Activated CD8-positive, alpha-beta T cell treated with anti-CD3 and anti-CD28 coated beads for 36 hours (primary cell): ENCODE measurements at regions not wholly inside any gene's neighbourhood (a gene's known extent, or its start where the extent isn't known, plus 50 kb on each side); places are given as distances from the start of the nearest gene placed in this dataset.
"Not testable (repeated sequence)": the region's sequence is repeated elsewhere in the genome, so short reads cannot be mapped to it uniquely, and the experiment has no call there.

Source experiments
- ATAC-seq: fragments of 200-7000 bp; cut with Tn5 transposase; one replicate; pipeline ENCODE4 v1.10.0; 2021; ENCODE audit warnings: mild to moderate bottlenecking, moderate library complexity
- CTCF ChIA-PET: fragments of 350-600 bp; sonication (Branson Sonifier 250); formaldehyde crosslinking; loops from one replicate; lab custom pipeline; 2021; ENCODE audit warnings: antibody characterized with exemption; lab: Charles Lee
- POLR2A ChIA-PET: fragments of 350-600 bp; sonication (Branson Sonifier 250); formaldehyde crosslinking; loops from one replicate; lab custom pipeline; 2021; ENCODE audit warnings: antibody characterized with exemption; lab: Charles Lee
- DNase-seq: peaks from one replicate; pipeline ENCODE4 v3.0.0-alpha.2; 2020
- H3K27ac Mint-ChIP-seq: one replicate; pipeline ENCODE4 v1.8.0; 2021; ENCODE audit warnings: mild to moderate bottlenecking, mixed read lengths
- H3K27me3 Mint-ChIP-seq: one replicate; pipeline ENCODE4 v1.8.0; 2021; ENCODE audit warnings: mixed read lengths
- H3K36me3 Mint-ChIP-seq: one replicate; pipeline ENCODE4 v1.8.0; 2021; ENCODE audit warnings: low read depth, mixed read lengths
- H3K4me1 Mint-ChIP-seq: one replicate; pipeline ENCODE4 v1.8.0; 2021; ENCODE audit warnings: low read depth, mixed read lengths
- H3K4me3 Mint-ChIP-seq: one replicate; pipeline ENCODE4 v1.8.0; 2021; ENCODE audit warnings: mild to moderate bottlenecking, moderate library complexity, mixed read lengths
- H3K9me3 Mint-ChIP-seq: one replicate; pipeline ENCODE4 v1.8.0; 2021; ENCODE audit warnings: mixed read lengths
- intact Hi-C: fragments of 100-400 bp; cut with micrococcal nuclease; formaldehyde crosslinking; loops from one replicate; pipeline ENCODE4 v1.10.0; 2022
- TF ChIP-seq, protein P1 (sequence below): fragments of 200-600 bp; IDR thresholded peaks from one replicate; pipeline ENCODE4 v1.8.0; 2022; ENCODE audit warnings: antibody characterized with exemption, mild to moderate bottlenecking

DNA sequence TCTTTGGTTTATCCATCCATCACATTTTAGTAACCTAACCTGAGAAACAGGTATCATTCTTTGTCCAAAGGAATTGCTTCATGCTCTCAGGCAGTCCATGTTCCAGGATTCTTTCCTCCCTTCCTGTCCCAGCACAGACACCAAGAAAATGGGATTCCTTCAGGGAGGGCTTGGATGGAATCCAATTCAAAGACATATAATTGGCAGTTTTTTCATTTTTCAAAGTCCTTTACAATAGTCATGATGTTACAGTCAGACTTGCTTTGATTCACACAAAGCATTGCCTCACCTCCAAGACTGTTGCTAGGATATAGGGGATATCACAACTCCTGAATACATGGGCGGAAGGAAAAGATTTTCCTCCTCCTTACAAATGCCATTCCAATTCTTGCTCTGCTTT, 241.4 kb upstream of the ACVR2A start:
- Mint-ChIP-seq H3K9me3 (no peaks in the 10 kb centered on the region), H3K4me3 (no peak overlapping the region), H3K27me3 (no peaks in the 10 kb centered on the region), H3K36me3 (no peaks in the 10 kb centered on the region), H3K4me1 (no peaks in the 10 kb centered on the region), H3K27ac (no peak overlapping the region)
- POLR2A ChIA-PET, result no interaction called here
- ATAC-seq, result no peak
- intact Hi-C loops, result no loop called here
- DNase-seq, result no peak
- TF ChIP-seq, protein P1, sequence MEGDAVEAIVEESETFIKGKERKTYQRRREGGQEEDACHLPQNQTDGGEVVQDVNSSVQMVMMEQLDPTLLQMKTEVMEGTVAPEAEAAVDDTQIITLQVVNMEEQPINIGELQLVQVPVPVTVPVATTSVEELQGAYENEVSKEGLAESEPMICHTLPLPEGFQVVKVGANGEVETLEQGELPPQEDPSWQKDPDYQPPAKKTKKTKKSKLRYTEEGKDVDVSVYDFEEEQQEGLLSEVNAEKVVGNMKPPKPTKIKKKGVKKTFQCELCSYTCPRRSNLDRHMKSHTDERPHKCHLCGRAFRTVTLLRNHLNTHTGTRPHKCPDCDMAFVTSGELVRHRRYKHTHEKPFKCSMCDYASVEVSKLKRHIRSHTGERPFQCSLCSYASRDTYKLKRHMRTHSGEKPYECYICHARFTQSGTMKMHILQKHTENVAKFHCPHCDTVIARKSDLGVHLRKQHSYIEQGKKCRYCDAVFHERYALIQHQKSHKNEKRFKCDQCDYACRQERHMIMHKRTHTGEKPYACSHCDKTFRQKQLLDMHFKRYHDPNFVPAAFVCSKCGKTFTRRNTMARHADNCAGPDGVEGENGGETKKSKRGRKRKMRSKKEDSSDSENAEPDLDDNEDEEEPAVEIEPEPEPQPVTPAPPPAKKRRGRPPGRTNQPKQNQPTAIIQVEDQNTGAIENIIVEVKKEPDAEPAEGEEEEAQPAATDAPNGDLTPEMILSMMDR, result no peak
- CTCF ChIA-PET, result no interaction called here

DNA sequence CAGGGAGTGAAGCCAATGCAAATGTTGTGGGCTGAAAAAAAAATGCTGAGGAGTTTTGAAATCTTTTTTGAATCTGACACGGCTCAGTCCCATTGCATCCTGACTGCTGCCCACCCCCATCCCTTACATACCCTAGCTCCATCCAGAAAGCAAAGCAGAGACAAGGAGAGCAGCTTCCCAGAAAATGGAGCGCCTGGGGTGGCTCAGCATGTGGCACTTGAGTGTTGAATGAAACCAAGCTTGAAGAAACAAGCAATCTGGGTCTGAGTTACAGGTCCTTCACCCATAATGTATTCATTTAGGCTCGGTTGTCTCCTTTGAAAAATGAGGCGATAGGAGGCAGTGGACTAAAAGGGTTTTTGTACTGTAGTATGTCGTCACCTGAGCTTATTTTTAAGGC, 244.2 kb upstream of the ACVR2A start:
- ChIA-PET CTCF (no interaction called here), POLR2A (no interaction called here)
- Mint-ChIP-seq H3K4me3 (no peak overlapping the region), H3K36me3 (no peaks in the 10 kb centered on the region), H3K27me3 (no peaks in the 10 kb centered on the region), H3K27ac (no peak overlapping the region), H3K4me1 (no peaks in the 10 kb centered on the region), H3K9me3 (no peaks in the 10 kb centered on the region)
- intact Hi-C loops, result no loop called here
- ATAC-seq (no peak), DNase-seq (no peak)
- TF ChIP-seq, protein P1, result no peak

DNA sequence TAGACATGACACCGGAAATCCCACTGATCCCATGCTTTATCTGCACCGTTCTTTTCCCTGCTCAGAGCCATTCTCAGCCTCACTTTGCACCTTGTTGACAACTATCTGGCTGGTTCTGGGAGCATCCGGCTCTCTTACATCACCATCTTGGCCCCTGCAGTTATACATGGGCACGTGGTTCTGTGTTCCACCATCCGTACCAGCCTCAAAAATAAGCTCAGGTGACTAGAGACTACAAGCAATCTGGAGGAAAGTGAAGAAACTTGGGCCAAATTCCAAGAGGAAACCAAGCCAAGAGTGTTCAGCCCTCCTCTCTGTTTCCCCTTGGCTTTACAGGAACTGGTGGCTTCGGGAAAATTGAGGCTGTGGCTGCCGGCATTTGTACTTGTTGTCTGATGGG, 244.6 kb upstream of the ACVR2A start:
- no peak for ATAC-seq
- intact Hi-C loops, result no loop called here
- no peak overlapping the region for H3K27ac Mint-ChIP-seq
- H3K36me3 Mint-ChIP-seq, result no peaks in the 10 kb centered on the region
- DNase-seq, result no peak
- no peaks in the 10 kb centered on the region for H3K4me1 Mint-ChIP-seq
- no peaks in the 10 kb centered on the region for H3K27me3 Mint-ChIP-seq
- POLR2A ChIA-PET, result no interaction called here
- no peaks in the 10 kb centered on the region for H3K9me3 Mint-ChIP-seq
- CTCF ChIA-PET, result no interaction called here
- no peak overlapping the region for H3K4me3 Mint-ChIP-seq
- TF ChIP-seq, protein P1, result no peak

DNA sequence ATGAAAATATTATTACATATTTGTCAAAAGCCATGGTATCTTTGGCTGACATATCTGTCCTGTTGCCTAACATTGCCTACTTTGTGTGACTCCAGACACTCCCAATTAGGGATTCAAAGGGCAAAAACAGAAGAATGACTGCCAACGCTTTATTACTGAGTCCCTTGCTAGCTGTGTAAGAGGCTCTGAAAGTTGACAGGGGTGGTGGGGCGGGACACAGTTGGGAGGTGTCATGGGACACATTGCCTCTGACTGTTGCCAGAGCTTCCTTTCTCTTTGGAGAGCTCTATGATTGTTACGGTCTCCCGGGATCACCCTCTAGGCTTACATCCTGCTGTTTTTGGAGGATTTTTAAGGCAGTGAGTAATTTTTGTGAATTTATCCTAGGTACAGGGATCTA, 249.6 kb upstream of the ACVR2A start:
- Mint-ChIP-seq H3K4me1 (no peaks in the 10 kb centered on the region), H3K9me3 (peaks cover 5% of the 10 kb centered on the region), H3K27ac (no peak overlapping the region), H3K4me3 (no peak overlapping the region), H3K27me3 (no peaks in the 10 kb centered on the region), H3K36me3 (no peaks in the 10 kb centered on the region)
- intact Hi-C loops, result no loop called here
- ChIA-PET POLR2A (no interaction called here), CTCF (no interaction called here)
- ATAC-seq, result no peak
- TF ChIP-seq, protein P1, result no peak
- no peak for DNase-seq

DNA sequence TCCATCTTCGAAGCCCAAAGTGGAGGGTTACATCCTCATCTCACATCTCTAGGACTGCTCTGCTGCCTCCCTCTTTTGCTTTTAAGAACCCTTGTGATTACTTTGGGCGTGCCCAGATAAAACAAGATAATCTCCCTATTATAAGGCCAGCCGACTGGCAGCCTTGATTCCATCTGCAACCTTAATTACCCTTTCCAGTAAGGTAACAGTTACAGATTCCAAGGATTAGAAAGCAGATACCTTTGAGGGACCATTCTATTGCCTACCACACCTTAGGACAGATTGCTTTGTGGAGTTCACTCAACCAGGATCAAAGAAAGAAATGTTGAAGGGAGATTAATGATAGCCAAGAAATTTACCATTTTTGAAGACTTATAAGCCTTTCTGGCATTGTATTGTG, 250.8 kb upstream of the ACVR2A start:
- ChIA-PET CTCF (no interaction called here), POLR2A (no interaction called here)
- no peaks in the 10 kb centered on the region for H3K4me1 Mint-ChIP-seq
- DNase-seq, result no peak
- no peaks in the 10 kb centered on the region for H3K36me3 Mint-ChIP-seq
- no peaks in the 10 kb centered on the region for H3K27me3 Mint-ChIP-seq
- H3K27ac Mint-ChIP-seq, result no peak overlapping the region
- TF ChIP-seq, protein P1, result no peak
- no peak for ATAC-seq
- intact Hi-C loops, result no loop called here
- peaks cover 5% of the 10 kb centered on the region for H3K9me3 Mint-ChIP-seq
- no peak overlapping the region for H3K4me3 Mint-ChIP-seq

DNA sequence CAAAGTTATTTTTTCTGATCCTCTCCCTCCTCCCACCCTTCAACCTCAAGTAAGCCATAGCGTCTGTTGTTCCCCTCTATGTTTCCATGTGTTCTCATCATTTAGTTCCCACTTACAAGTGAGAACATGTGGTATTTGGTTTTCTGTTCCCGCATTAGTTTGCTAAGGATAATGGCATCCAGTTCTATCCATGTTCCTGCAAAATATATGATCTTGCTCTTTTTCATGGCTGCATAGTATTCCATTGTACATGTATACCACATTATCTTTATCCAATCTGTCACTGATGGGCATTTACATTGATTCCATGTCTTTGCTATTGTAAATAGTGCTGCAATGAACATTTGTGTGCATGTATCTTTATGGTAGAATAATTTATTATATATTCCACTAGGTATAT, 252.0 kb upstream of the ACVR2A start:
- DNase-seq, H3K27me3 Mint-ChIP-seq, H3K4me3 Mint-ChIP-seq, POLR2A ChIA-PET, ATAC-seq, H3K4me1 Mint-ChIP-seq, H3K27ac Mint-ChIP-seq, CTCF ChIA-PET, H3K9me3 Mint-ChIP-seq, H3K36me3 Mint-ChIP-seq, intact Hi-C loops: not testable (repeated sequence)
